Limb (tissue), 2 donors: ENCODE measurements at regions not wholly inside any gene's neighbourhood (a gene's known extent, or its start where the extent isn't known, plus 50 kb on each side); places are given as distances from the start of the nearest gene placed in this dataset.

Experiments used
- DNase-seq, 2 donors: peaks; one replicate each; pipeline ENCODE4 v3.0.0-alpha.2; 2016; ENCODE audit errors: extremely low spot score in 2 of 2

- no peak for DNase-seq
These were observed 113.8 kb upstream of the FAM9B start for GRCh38 chrX:9147726-9148125.

GRCh38 chrX:9148615-9149399 is 114.9 kb upstream of the FAM9B start:
- no peak for DNase-seq

- DNase-seq: no peak
These were observed 115.7 kb upstream of the FAM9B start for GRCh38 chrX:9149501-9150245.

- DNase-seq: no peak
These were observed 117.9 kb upstream of the FAM9B start for GRCh38 chrX:9151772-9152307.

- no peak for DNase-seq
These were observed 119.4 kb upstream of the FAM9B start for GRCh38 chrX:9153300-9153699.

- DNase-seq: no peak
These were observed 124.7 kb upstream of the FAM9B start for GRCh38 chrX:9158611-9159010.

- no peak for DNase-seq
These were observed 126.9 kb upstream of the FAM9B start for GRCh38 chrX:9160698-9161329.

GRCh38 chrX:9162698-9163097 is 128.8 kb upstream of the FAM9B start:
- DNase-seq: no peak

GRCh38 chrX:9163214-9163709 is 129.3 kb upstream of the FAM9B start:
- DNase-seq: no peak

- no peak for DNase-seq
These were observed 130.2 kb upstream of the FAM9B start for GRCh38 chrX:9164086-9164485.

GRCh38 chrX:9164533-9165426 is 130.9 kb upstream of the FAM9B start:
- DNase-seq: no peak

- no peak for DNase-seq
These were observed 132.6 kb upstream of the FAM9B start for GRCh38 chrX:9166584-9166944.

GRCh38 chrX:9171841-9172463 is 138.0 kb upstream of the FAM9B start:
- no peak for DNase-seq

- DNase-seq: no peak
These were observed 138.5 kb upstream of the FAM9B start for GRCh38 chrX:9172464-9172850.

- no peak for DNase-seq
These were observed 146.7 kb upstream of the FAM9B start for GRCh38 chrX:9180623-9181022.

- no peak for DNase-seq
These were observed 148.1 kb upstream of the FAM9B start for GRCh38 chrX:9182041-9182440.

- no peak for DNase-seq
These were observed 149.6 kb upstream of the FAM9B start for GRCh38 chrX:9183481-9183880.

- DNase-seq: no peak
These were observed 150.3 kb upstream of the FAM9B start for GRCh38 chrX:9184211-9184610.

- DNase-seq: no peak
These were observed 154.2 kb upstream of the FAM9B start for GRCh38 chrX:9188117-9188516.

GRCh38 chrX:9189286-9189685 is 155.4 kb upstream of the FAM9B start:
- no peak for DNase-seq

- no peak for DNase-seq
These were observed 157.5 kb upstream of the FAM9B start for GRCh38 chrX:9191392-9191791.
